DOHH2 (cell line): ENCODE measurements at regions not wholly inside any gene's neighbourhood (a gene's known extent, or its start where the extent isn't known, plus 50 kb on each side); places are given as distances from the start of the nearest gene placed in this dataset.

Source experiments
- H3F3A ChIP-seq: fragments of 200-600 bp; sonication (generic), shearing (Covaris generic); 2 replicates; pipeline ENCODE4 v1.6.0; 2016; ENCODE audit warnings: antibody characterized with exemption, mild to moderate bottlenecking; ENCODE audit not compliant: control insufficient read depth, insufficient read depth
- H3K27ac ChIP-seq: fragments of 200-600 bp; sonication (generic); 2 replicates; pipeline ENCODE4 v1.5.1; 2014; ENCODE audit warnings: low read depth, mild to moderate bottlenecking, low read length, moderate library complexity
- H3K27me3 ChIP-seq: fragments of 200-600 bp; sonication (generic); 2 replicates; pipeline ENCODE4 v1.6.1; 2014; ENCODE audit warnings: mild to moderate bottlenecking, low read length, mixed read lengths; ENCODE audit not compliant: control insufficient read depth
- H3K36me3 ChIP-seq: fragments of 200-600 bp; sonication (generic); 2 replicates; pipeline ENCODE4 v1.6.1; 2014; ENCODE audit warnings: mild to moderate bottlenecking, low read length, moderate library complexity, mixed read lengths; ENCODE audit not compliant: control insufficient read depth
- H3K4me1 ChIP-seq: fragments of 200-600 bp; sonication (generic); 2 replicates; pipeline ENCODE4 v1.6.1; 2014; ENCODE audit warnings: mild to moderate bottlenecking, low read length, mixed read lengths; ENCODE audit not compliant: control insufficient read depth
- H3K4me2 ChIP-seq: fragments of 200-600 bp; sonication (generic); 2 replicates; pipeline ENCODE4 v1.6.0; 2014; ENCODE audit warnings: mild to moderate bottlenecking, low read length, moderate library complexity
- H3K4me3 ChIP-seq: fragments of 200-600 bp; sonication (generic); 2 replicates; pipeline ENCODE4 v1.5.1; 2014; ENCODE audit warnings: mild to moderate bottlenecking, low read length, mixed read lengths
- H3K79me2 ChIP-seq: fragments of 200-600 bp; sonication (generic); 2 replicates; pipeline ENCODE4 v1.6.1; 2014; ENCODE audit warnings: mild to moderate bottlenecking, low read length, mixed read lengths; ENCODE audit not compliant: control insufficient read depth
- H3K9me2 ChIP-seq: fragments of 200-600 bp; sonication (generic); replicated peaks from 2 replicates; pipeline ENCODE4 v1.6.1; 2014; ENCODE audit warnings: mild to moderate bottlenecking, low read length, mixed read lengths; ENCODE audit not compliant: control insufficient read depth
- H3K9me3 ChIP-seq: fragments of 200-600 bp; sonication (generic); 2 replicates; pipeline ENCODE4 v1.6.1; 2014; ENCODE audit warnings: antibody characterized with exemption, low read length, mixed read lengths; ENCODE audit not compliant: control insufficient read depth, insufficient read depth
- H4K20me1 ChIP-seq: fragments of 200-600 bp; sonication (generic); 2 replicates; pipeline ENCODE4 v1.6.0; 2014; ENCODE audit warnings: low read depth, mild to moderate bottlenecking, antibody characterized with exemption, low read length, moderate library complexity; ENCODE audit not compliant: control insufficient read depth, insufficient read depth
- CTCF ChIP-seq: fragments of 200-600 bp; sonication (generic); IDR thresholded peaks from one replicate; pipeline ENCODE4 v1.5.1; 2014; ENCODE audit warnings: antibody characterized with exemption, mild to moderate bottlenecking, low read depth, low read length; ENCODE audit not compliant: poor library complexity, severe bottlenecking
- EZH2phosphoT487 ChIP-seq: fragments of 200-600 bp; sonication (generic); IDR thresholded peaks from 2 replicates; pipeline ENCODE4 v1.6.1; 2017; ENCODE audit warnings: borderline replicate concordance, mild to moderate bottlenecking, antibody characterized with exemption, low read length, moderate library complexity, mixed read lengths

- Histone ChIP-seq H3F3A (no peaks in the 10 kb centered on the region), H3K27me3 (no peaks in the 10 kb centered on the region), H4K20me1 (no peaks in the 10 kb centered on the region), H3K36me3 (no peaks in the 10 kb centered on the region), H3K4me2 (no peak overlapping the region), H3K4me3 (no peak overlapping the region), H3K79me2 (no peaks in the 10 kb centered on the region), H3K27ac (no peak overlapping the region), H3K9me3 (no peaks in the 10 kb centered on the region), H3K4me1 (no peaks in the 10 kb centered on the region), H3K9me2 (no peaks in the 10 kb centered on the region; the same call in 1 of the 2 replicates)
- TF ChIP-seq EZH2phosphoT487 = no peak
- no peak for TF ChIP-seq CTCF
Observed at GRCh38 chr16:8452941-8453340, 137.4 kb downstream of the TMEM114 start.

DNA sequence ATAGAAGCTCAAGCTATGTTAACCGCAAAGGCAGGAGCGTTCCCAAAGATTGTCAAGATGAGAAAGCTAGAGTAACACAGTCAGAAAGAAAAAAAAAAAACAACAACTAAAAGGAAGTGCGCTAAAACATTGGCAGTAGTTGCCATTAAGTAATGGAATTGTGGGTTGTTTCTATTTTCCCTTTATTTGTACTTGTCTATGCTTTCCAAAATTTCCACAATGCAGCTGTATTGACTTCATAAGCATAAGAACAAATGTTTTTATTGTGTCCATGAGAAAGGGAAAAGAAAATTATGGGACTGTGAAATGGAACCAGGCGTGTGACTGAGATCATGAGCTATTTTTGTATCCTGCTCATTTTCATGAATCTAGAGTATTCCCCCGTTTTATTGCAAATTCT lies 153.4 kb downstream of the TMEM114 start:
- no peaks in the 10 kb centered on the region for H4K20me1 ChIP-seq
- no peaks in the 10 kb centered on the region for H3K9me3 ChIP-seq
- H3K4me1 ChIP-seq = no peaks in the 10 kb centered on the region
- H3K4me2 ChIP-seq = no peak overlapping the region
- H3K27me3 ChIP-seq = no peaks in the 10 kb centered on the region
- no peak for TF ChIP-seq EZH2phosphoT487
- no peak for TF ChIP-seq CTCF
- H3F3A ChIP-seq = no peaks in the 10 kb centered on the region
- H3K4me3 ChIP-seq = no peak overlapping the region
- no peak overlapping the region for H3K27ac ChIP-seq
- H3K79me2 ChIP-seq = no peaks in the 10 kb centered on the region
- no peaks in the 10 kb centered on the region for H3K9me2 ChIP-seq
- H3K36me3 ChIP-seq = no peaks in the 10 kb centered on the region

- Histone ChIP-seq H3K4me1 (no peaks in the 10 kb centered on the region), H3K4me3 (no peak overlapping the region), H3K79me2 (no peaks in the 10 kb centered on the region), H3K27me3 (no peaks in the 10 kb centered on the region), H3K9me3 (no peaks in the 10 kb centered on the region), H3K27ac (no peak overlapping the region), H3K4me2 (no peak overlapping the region), H4K20me1 (no peaks in the 10 kb centered on the region), H3K9me2 (no peaks in the 10 kb centered on the region), H3K36me3 (no peaks in the 10 kb centered on the region), H3F3A (no peaks in the 10 kb centered on the region)
- TF ChIP-seq EZH2phosphoT487 (no peak), CTCF (no peak)
Observed at GRCh38 chr16:8431783-8432182, 158.5 kb downstream of the TMEM114 start.

- TF ChIP-seq EZH2phosphoT487 (no peak), CTCF (no peak)
- H3K36me3 ChIP-seq = no peaks in the 10 kb centered on the region
- H3K4me1 ChIP-seq = no peaks in the 10 kb centered on the region
Observed at GRCh38 chr16:8430401-8430800, 159.9 kb downstream of the TMEM114 start.

More at GRCh38 chr16:8430401-8430800, 159.9 kb downstream of the TMEM114 start:
- no peaks in the 10 kb centered on the region for H3K9me3 ChIP-seq
- no peaks in the 10 kb centered on the region for H3K27me3 ChIP-seq
- H3F3A ChIP-seq = no peaks in the 10 kb centered on the region
- no peaks in the 10 kb centered on the region for H4K20me1 ChIP-seq
- no peak overlapping the region for H3K4me2 ChIP-seq
- H3K27ac ChIP-seq = no peak overlapping the region
- no peak overlapping the region for H3K4me3 ChIP-seq
- no peaks in the 10 kb centered on the region for H3K9me2 ChIP-seq
- H3K79me2 ChIP-seq = no peaks in the 10 kb centered on the region
